Cardiac muscle cell (in vitro differentiated cells and primary cell): ENCODE measurements at regions not wholly inside any gene's neighbourhood (a gene's known extent, or its start where the extent isn't known, plus 50 kb on each side); places are given as distances from the start of the nearest gene placed in this dataset.

Source experiments
- DNase-seq, 2 donors: peaks; one replicate each; pipeline versions ENCODE4 v3.0.0 to v3.0.0-alpha.2; 2010 to 2017; ENCODE audit warnings: low read depth in 1 of 2, low spot score in 1 of 2
- H3K27ac ChIP-seq: fragments of 200-600 bp; sonication (generic); 2 replicates; pipeline ENCODE4 v1.5.1; 2016
- H3K27me3 ChIP-seq: fragments of 200-600 bp; sonication (generic); 2 replicates; pipeline ENCODE4 v1.6.0; 2016; ENCODE audit warnings: control low read depth
- H3K36me3 ChIP-seq: fragments of 200-600 bp; sonication (generic); 2 replicates; pipeline ENCODE4 v1.5.1; 2016; ENCODE audit warnings: control low read depth
- H3K4me1 ChIP-seq: fragments of 200-600 bp; sonication (generic); 2 replicates; pipeline ENCODE4 v1.8.1; 2017; ENCODE audit warnings: low read depth, mild to moderate bottlenecking, mixed run types
- H3K4me3 ChIP-seq: fragments of 200-600 bp; sonication (generic); 2 replicates; pipeline ENCODE4 v1.5.1; 2016; ENCODE audit warnings: mild to moderate bottlenecking
- H3K9me3 ChIP-seq: fragments of 200-600 bp; sonication (generic); 2 replicates; pipeline ENCODE4 v1.5.1; 2017; ENCODE audit warnings: low read depth, mild to moderate bottlenecking, control low read depth
- TF ChIP-seq, protein P1 (sequence below): IDR thresholded peaks from 2 replicates; pipeline ENCODE4 v1.5.1; 2012; ENCODE audit warnings: low read depth, mild to moderate bottlenecking, low read length

DNA sequence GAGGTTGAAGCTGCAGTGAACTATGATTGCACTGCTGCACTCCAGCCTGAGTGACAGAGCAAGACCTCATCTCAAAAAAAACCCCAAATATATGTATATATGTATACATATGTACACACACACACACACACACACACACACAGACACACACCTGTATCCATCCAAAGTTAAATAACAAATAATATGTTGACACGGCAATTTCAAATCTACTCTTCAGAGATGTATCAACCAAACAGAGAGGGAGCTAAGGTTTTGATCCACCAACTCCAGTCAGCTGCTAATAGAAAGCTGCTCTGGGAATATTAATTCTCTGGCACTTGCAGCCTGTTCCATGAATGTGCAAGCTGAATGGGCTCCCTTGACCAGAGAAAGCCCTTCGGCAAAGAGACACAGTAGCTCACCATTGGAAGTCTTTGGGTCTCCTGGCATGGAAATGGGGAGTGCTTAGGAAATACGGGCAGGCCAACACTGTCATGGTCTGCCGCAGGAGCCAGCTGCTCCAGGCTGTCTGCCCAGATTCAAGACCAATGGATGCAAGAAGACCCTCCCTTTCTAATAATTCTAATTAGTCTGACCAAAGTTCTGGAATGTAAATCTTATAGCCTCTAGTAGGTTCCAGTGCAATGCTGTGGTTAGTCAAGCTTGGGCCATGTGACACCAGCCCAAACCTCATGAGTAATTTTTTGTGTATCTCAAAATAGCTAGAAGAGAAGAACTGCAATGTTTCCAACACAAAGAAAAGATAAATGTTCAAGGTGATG lies 299.8 kb downstream of the KBTBD8 start:
- Histone ChIP-seq H3K36me3 (no peaks in the 10 kb centered on the region), H3K4me3 (no peak overlapping the region), H3K9me3 (no peaks in the 10 kb centered on the region), H3K4me1 (no peaks in the 10 kb centered on the region), H3K27me3 (no peaks in the 10 kb centered on the region), H3K27ac (no peak overlapping the region)
- DNase-seq = no peak
- TF ChIP-seq, protein P1, sequence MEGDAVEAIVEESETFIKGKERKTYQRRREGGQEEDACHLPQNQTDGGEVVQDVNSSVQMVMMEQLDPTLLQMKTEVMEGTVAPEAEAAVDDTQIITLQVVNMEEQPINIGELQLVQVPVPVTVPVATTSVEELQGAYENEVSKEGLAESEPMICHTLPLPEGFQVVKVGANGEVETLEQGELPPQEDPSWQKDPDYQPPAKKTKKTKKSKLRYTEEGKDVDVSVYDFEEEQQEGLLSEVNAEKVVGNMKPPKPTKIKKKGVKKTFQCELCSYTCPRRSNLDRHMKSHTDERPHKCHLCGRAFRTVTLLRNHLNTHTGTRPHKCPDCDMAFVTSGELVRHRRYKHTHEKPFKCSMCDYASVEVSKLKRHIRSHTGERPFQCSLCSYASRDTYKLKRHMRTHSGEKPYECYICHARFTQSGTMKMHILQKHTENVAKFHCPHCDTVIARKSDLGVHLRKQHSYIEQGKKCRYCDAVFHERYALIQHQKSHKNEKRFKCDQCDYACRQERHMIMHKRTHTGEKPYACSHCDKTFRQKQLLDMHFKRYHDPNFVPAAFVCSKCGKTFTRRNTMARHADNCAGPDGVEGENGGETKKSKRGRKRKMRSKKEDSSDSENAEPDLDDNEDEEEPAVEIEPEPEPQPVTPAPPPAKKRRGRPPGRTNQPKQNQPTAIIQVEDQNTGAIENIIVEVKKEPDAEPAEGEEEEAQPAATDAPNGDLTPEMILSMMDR = no peak

DNA sequence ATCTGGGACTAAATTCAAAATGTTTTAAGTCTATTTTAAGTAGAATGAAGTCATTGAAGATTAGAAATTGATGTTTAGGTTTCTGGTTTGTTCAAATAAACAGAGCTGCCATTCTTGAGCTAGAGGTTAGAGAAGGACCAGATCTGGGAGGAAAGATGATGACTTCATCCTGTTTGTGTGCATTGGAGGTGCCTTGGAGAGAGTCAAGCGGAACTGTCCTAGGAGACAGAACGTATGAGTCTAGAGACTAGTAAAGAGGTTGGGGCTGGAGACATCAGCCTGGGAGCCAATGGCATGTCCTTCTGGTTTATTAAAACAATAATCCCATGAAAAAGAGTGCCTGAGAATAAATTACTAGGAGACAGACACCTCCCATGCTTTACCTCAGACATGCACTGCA lies 303.4 kb downstream of the KBTBD8 start:
- Histone ChIP-seq H3K4me3 (no peak overlapping the region), H3K27me3 (no peaks in the 10 kb centered on the region), H3K27ac (no peak overlapping the region), H3K9me3 (no peaks in the 10 kb centered on the region), H3K36me3 (no peaks in the 10 kb centered on the region), H3K4me1 (no peaks in the 10 kb centered on the region)
- no peak for DNase-seq
- TF ChIP-seq, protein P1 = no peak

DNA sequence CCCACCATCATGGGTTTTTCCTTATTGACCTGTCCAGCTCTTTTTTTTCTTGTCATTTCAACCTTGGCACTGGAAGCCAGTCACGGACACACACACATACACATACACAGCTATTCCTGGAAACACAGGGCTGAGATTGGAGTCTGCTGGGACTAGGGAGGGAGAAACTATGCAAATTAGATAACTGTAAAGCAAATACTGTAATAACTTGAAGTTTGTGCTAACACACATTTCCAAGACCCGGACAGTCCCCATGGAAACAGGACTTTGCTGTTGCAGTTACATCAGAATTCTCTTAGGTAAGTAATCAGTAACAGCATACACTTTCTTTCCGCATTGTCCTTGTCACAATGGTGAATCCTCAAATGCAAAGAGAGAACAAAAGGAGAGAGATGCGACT lies 304.4 kb downstream of the KBTBD8 start:
- Histone ChIP-seq H3K27ac (no peak overlapping the region), H3K27me3 (no peaks in the 10 kb centered on the region), H3K36me3 (no peaks in the 10 kb centered on the region), H3K9me3 (no peaks in the 10 kb centered on the region), H3K4me3 (no peak overlapping the region), H3K4me1 (no peaks in the 10 kb centered on the region)
- TF ChIP-seq, protein P1 = no peak
- DNase-seq = no peak

DNA sequence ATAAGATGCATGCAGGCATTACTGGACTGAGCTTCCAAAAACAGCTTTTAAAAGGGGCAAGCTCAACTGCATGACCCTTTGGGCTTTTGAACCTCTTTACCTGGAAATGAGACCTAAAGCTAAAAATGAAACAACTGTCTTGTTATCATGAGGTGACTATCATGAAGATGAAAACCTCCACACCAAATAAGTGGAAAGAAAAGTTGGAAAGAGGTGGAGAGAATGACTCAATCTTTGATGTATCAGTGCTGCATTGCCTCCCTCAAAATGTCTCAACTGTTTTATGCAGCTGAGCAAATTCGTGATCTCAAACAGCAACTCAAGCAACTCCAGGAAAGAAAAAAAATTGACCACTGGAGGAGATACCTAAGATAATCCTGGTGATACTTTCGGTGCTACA lies 307.1 kb downstream of the KBTBD8 start:
- DNase-seq = no peak
- Histone ChIP-seq H3K4me3 (no peak overlapping the region), H3K4me1 (no peaks in the 10 kb centered on the region), H3K9me3 (no peaks in the 10 kb centered on the region), H3K27ac (no peak overlapping the region), H3K27me3 (no peaks in the 10 kb centered on the region), H3K36me3 (no peaks in the 10 kb centered on the region)
- TF ChIP-seq, protein P1 = no peak

DNA sequence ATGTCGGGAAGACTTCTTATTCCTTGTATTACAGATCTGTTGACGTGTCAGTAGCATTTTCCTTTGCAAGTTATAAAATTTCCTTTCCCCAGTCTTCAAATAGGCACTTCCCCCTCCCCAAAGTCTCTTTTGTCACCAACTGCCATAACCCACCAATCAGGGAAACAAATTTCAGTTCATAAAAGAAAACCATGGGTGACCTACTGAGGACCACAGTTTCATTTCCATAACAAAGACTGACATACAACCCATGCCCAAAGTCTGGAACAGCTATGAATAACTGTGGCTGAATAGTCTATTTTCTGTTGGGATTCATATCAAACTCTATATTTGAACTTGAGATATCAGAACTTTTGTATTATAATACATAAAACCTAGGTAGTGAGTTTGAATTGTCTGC lies 307.8 kb downstream of the KBTBD8 start:
- Histone ChIP-seq H3K4me1 (no peaks in the 10 kb centered on the region), H3K36me3 (no peaks in the 10 kb centered on the region), H3K27ac (no peak overlapping the region), H3K27me3 (no peaks in the 10 kb centered on the region), H3K4me3 (no peak overlapping the region), H3K9me3 (no peaks in the 10 kb centered on the region)
- DNase-seq = no peak
- TF ChIP-seq, protein P1 = no peak
